Gastroesophageal sphincter (tissue), 4 donors: ENCODE measurements at regions not wholly inside any gene's neighbourhood (a gene's known extent, or its start where the extent isn't known, plus 50 kb on each side); places are given as distances from the start of the nearest gene placed in this dataset.

Experiments
- ATAC-seq: fragments of 150-250 bp; one replicate; pipeline ENCODE4 v1.9.1; 2016; ENCODE audit warnings: mild to moderate bottlenecking, moderate library complexity
- H3K27ac ChIP-seq, 4 donors: fragments of 200-600 bp; sonication (generic) in 3 of 4; 1 replicate in 3 of 4; 2 replicates in 1 of 4; pipeline ENCODE4 v1.5.1; 2016 to 2019
- H3K27me3 ChIP-seq: fragments of 200-600 bp; sonication (generic); one replicate; pipeline ENCODE4 v1.5.1; 2019
- H3K36me3 ChIP-seq, 2 donors: fragments of 200-600 bp; sonication (generic); one replicate each; pipeline ENCODE4 v1.5.1; 2019; ENCODE audit warnings: control low read depth in 1 of 2
- H3K4me1 ChIP-seq, 3 donors: fragments of 200-600 bp; sonication (generic); 1 replicate in 2 of 3; 2 replicates in 1 of 3; pipeline ENCODE4 v1.5.1; 2016 to 2019; ENCODE audit warnings: control low read depth in 2 of 3
- H3K4me3 ChIP-seq, 2 donors: fragments of 200-600 bp; sonication (generic); one replicate each; pipeline ENCODE4 v1.5.1; 2019; ENCODE audit warnings: mild to moderate bottlenecking in 1 of 2, moderate library complexity in 1 of 2
- H3K9me3 ChIP-seq, 3 donors: fragments of 200-600 bp; sonication (generic); one replicate each; pipeline ENCODE4 v1.5.1; 2017 to 2019; ENCODE audit warnings: control low read depth in 2 of 3
- CTCF ChIP-seq, 4 experiments: fragments of 200-600 bp in 2 of 4; fragments of 450-650 bp in 2 of 4; sonication (generic) in 1 of 4; IDR thresholded peaks; one replicate each; pipeline ENCODE4 v1.5.1; 2017 to 2019; ENCODE audit warnings: antibody characterized with exemption in 4 of 4, mild to moderate bottlenecking in 2 of 4, moderate library complexity in 2 of 4
- EP300 ChIP-seq: sonication (generic); formaldehyde crosslinking; IDR thresholded peaks from one replicate; pipeline ENCODE4 v1.6.1; 2017; ENCODE audit warnings: antibody characterized with exemption, mild to moderate bottlenecking
- POLR2A ChIP-seq, 2 donors: fragments of 450-650 bp; IDR thresholded peaks; one replicate each; pipeline ENCODE4 v1.6.1; 2017; ENCODE audit warnings: antibody characterized with exemption in 2 of 2, mild to moderate bottlenecking in 2 of 2, moderate library complexity in 1 of 2
- POLR2AphosphoS5 ChIP-seq: sonication (generic); formaldehyde crosslinking; IDR thresholded peaks from one replicate; pipeline ENCODE4 v1.6.1; 2017; ENCODE audit warnings: antibody characterized with exemption
- WGBS, 2 donors: methylation state at CpG; one replicate each; pipeline ENCODE4 v1.1.5; 2018; ENCODE audit warnings: low coverage in 1 of 2; 5-methylcytosine and 5-hydroxymethylcytosine counted together

GRCh38 chrX:151854726-151855495, 57.8 kb upstream of the MAGEA4 start:
- ATAC-seq, result no peak
- TF ChIP-seq POLR2A (IDR thresholded peaks at IDR 0.05) (no peak), POLR2AphosphoS5 (no peak), CTCF (IDR thresholded peaks at IDR 0.05) (no peak), EP300 (no peak)
- Histone ChIP-seq H3K27me3 (no peaks in the 10 kb centered on the region), H3K9me3 (no peaks in the 10 kb centered on the region), H3K4me3 (no peak overlapping the region), H3K36me3 (no peaks in the 10 kb centered on the region), H3K4me1 (no peaks in the 10 kb centered on the region), H3K27ac (no peak overlapping the region)
- 39 to 53% methylated on average over 4 of the region's 4 CpGs for WGBS, 2 donors

- Histone ChIP-seq H3K9me3 (no peaks in the 10 kb centered on the region), H3K4me1 (no peaks in the 10 kb centered on the region), H3K4me3 (no peak overlapping the region), H3K27me3 (no peaks in the 10 kb centered on the region), H3K27ac (no peak overlapping the region), H3K36me3 (no peaks in the 10 kb centered on the region)
- TF ChIP-seq EP300 (no peak), POLR2AphosphoS5 (no peak), CTCF (IDR thresholded peaks at IDR 0.05) (no peak), POLR2A (IDR thresholded peaks at IDR 0.05) (no peak)
- no peak for ATAC-seq
- WGBS, 2 donors, result 60 to 80% methylated on average over 1 of the region's 1 CpG
Measured at GRCh38 chrX:151859481-151859880, 53.2 kb upstream of the MAGEA4 start.

- 64 to 100% methylated on average over 1 to 2 of the region's 4 CpGs for WGBS, 2 donors
- no peaks in the 10 kb centered on the region for H3K27me3 ChIP-seq
- TF ChIP-seq POLR2A (IDR thresholded peaks at IDR 0.05), result no peak
- TF ChIP-seq CTCF (IDR thresholded peaks at IDR 0.05), result no peak
- TF ChIP-seq EP300, result no peak
- no peak for TF ChIP-seq POLR2AphosphoS5
Measured at GRCh38 chrX:151860827-151861226, 51.9 kb upstream of the MAGEA4 start.

More at GRCh38 chrX:151860827-151861226, 51.9 kb upstream of the MAGEA4 start:
- Histone ChIP-seq H3K9me3 (no peaks in the 10 kb centered on the region), H3K4me3 (no peak overlapping the region), H3K27ac (no peak overlapping the region), H3K36me3 (no peaks in the 10 kb centered on the region), H3K4me1 (no peaks in the 10 kb centered on the region)
- no peak for ATAC-seq
